DMS53 (cell line): ENCODE measurements at regions not wholly inside any gene's neighbourhood (a gene's known extent, or its start where the extent isn't known, plus 50 kb on each side); places are given as distances from the start of the nearest gene placed in this dataset.

Experiments
- DNase-seq: peaks from one replicate; lab custom pipeline; 2025; lab: John Stamatoyannopoulos, UW

- DNase-seq = peak; percentile 19
Observed at GRCh38 chr7:84675633-84676034, 481.0 kb upstream of the SEMA3A start.

DNA sequence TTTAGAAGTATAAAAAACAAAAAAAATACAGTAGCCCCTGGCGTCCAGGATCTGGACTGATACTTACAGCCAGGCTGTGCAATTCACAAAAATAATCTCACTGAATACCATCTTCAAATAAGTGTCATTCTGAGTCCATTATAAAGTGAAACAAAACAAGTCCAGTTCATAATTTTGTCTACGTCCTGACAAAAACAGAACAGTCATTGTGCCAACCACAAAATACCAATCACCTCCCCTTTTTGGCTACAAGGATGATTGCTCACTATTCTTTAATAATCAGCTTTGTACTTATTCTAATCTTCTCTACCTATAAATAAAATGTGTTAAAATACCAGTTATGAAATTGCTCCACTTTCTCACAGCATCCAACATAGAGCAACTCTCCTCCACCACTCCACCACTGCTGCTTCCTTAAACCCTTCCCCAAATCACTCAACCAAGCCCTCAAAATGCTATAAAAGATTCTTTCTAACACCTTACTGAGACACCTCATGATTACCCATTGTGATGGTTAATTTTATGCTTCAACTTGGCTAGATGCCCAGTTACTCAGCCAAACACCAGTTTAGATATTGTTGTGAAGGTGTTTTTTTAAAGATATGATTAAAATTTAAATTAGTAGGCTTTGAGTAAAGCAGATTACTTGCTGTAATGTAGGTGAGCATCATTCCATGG lies 479.8 kb upstream of the SEMA3A start:
- DNase-seq = no peak

DNA sequence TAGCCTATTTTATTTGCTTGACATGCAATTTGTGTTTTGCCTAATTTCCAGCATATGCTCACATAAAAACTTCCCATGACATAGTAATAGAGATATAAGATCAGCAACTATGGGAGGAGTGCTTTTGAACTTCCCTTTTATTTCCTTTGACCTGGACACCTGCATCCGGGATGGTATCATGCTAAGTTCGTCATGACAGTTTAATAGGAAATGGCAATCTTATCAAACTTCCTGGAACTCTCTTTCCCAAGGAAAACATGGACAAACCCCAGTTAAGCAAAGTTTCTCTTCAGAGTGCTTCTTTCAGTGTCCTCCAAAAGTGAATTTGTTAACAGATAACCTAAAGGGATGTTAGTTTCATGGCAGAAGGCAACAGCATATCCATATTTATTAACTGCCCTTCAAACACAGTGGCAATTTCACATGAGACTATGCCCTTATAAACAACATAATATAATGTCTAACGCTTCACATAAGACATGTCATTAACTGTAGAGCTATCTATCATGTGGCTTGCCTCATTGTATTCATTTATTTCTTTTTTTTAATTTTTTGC lies 474.7 kb upstream of the SEMA3A start:
- DNase-seq = no peak

DNA sequence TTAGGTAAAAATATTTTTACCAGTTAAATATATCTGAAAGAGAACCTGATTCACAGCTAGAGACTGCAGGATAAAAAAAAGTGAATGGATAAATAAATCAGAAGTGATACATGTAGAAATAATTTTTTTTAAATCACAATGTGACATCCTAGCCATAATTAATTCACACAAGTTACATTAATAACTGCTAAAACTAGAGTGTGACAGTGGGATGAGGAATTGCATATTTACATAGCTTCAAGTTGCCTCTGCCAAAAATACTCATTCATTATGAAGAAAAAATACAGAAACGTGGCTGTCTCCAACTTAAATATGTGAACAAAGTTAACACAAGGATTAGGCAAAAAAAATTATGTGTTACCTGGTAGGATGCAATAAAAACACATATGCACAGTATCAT lies 473.5 kb upstream of the SEMA3A start:
- DNase-seq = no peak

DNA sequence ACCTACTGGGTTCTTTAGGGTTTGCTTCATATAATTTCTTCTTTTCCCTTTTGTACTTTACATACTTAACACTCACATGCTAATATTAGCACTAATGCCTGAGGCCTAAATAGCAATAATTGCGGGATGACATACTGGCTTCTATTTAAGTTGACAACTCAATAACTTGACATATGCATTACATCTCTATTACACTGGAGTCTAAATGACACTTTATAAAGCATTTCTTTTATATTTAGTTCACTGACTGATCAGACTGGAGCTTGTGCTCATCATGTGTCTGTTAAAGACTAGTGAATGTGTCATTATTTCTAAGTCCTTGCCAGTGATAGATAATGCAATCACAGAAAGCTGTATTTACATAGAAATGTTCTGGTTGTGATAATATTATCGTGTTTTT lies 472.1 kb upstream of the SEMA3A start:
- no peak for DNase-seq

GRCh38 chr7:84665339-84665738 lies 470.8 kb upstream of the SEMA3A start:
- no peak for DNase-seq

- peak; percentile 62 for DNase-seq
Observed at GRCh38 chr7:84664626-84665025, 470.0 kb upstream of the SEMA3A start.

DNA sequence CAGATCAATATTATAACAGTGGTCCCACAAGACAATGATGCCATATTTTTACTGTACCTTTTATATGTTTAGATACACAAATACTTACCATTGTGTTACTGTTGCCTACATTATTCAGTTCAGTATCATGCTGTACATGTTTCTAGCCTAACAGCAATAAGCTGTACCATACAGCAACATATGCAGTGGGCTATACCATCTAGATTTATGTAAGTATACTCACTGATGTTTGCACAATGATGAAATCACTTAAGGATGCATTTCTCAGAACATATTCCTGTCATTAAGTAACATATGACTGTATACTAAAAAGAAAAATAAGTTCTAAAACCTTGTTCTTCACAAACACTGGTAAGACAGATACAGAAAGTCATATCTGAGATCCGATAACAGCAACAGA lies 468.6 kb upstream of the SEMA3A start:
- DNase-seq = peak; percentile 45

DNA sequence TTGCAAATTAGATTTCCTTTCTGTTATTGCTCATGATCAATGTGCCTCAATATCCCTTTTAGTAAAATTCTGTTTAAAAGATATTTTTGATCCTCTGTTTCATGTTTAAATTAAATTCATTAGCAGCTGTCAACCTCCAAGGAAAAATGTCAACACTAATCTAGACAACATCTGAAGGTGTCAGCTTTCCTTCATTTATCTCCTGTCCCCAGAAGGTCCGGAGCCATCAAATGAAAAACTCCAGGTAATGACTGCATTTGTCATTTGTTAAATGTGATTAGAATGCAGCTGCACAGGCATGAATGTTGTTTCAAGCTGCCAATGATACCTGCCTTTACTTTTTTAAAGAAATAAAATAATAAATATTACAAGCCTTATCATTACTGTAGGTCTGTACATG lies 463.7 kb upstream of the SEMA3A start:
- DNase-seq = no peak

- DNase-seq = no peak
Observed at GRCh38 chr7:84654273-84654672, 459.7 kb upstream of the SEMA3A start.

DNA sequence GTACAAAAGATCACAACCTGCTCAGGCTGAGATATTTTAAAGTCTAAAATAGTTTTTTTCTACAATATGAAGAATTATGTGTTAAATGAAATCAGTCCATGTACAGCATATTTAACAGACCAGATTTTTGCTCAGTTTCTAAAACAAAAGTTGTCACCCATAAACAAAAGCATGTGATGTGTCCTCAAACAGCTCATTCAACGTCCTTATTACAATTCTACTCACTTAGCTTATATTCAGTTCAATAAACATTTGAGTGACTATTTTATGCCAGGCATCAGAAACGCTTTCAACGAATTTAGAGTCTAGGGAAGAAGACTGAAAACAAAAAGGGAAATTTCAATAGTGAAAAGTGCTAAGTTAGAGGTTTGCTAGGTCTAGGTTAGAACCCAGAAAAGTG lies 457.3 kb upstream of the SEMA3A start:
- no peak for DNase-seq

DNA sequence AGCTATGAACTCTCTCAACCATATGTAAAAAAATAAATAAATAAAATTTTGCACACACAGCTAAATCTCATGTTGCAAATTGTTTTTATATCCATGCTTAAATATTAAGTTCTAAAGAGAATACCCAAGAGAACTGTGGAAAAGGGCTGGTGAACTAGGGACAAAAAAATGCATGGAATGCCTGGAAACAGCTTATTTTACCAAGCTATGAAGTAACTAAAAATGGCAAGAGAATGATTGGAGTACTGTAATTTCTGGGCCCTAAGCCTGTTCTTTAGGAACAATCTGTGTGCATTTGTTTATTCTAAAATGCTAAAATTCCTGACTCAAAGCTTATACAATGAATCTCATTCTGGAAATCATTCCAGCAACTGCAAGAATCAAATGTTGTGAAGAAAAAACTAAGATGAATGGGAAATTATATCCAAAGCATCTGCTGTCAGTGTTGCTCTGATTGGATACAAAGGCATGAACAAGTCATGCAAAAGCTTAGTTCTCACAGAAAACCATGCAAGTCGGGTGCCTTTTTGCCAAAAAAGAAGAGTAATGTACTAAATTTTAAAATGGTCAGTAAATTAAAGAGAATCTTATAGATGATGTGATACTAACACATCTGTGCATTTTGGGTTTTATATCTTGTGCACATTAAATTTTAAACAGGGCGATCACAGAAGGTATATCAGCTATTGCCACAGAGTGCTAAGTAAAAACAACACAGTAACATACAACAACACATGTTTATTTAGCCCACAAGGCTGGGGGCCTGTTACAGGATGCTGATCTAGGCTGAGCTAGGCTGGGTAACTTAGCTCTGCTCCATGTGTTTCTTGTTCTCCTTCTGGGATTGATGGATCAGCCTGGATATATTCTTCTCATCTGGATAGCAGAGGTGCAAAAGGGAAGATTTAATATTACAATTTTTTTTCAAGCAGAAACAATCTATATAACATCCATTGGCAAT lies 453.5 kb upstream of the SEMA3A start:
- no peak for DNase-seq

DNA sequence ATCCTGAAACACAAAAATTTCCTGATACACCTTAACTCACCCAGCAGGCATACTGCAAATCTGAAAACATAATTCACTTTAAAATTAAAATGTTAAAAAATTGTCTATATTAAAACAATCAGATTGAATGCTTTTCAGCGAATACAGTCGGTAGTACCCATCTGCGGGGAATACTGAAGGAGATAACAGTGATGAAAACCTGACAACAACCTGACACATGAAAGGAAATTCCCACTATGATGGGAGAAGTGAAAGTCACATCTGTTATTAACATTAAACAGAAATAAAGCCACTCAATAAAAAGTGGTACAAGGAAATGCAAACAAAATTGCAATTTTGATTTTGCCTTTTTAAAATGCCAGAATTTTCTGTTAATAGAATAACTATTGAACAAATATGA lies 448.0 kb upstream of the SEMA3A start:
- no peak for DNase-seq

GRCh38 chr7:84640637-84641036 lies 446.0 kb upstream of the SEMA3A start:
- no peak for DNase-seq

DNA sequence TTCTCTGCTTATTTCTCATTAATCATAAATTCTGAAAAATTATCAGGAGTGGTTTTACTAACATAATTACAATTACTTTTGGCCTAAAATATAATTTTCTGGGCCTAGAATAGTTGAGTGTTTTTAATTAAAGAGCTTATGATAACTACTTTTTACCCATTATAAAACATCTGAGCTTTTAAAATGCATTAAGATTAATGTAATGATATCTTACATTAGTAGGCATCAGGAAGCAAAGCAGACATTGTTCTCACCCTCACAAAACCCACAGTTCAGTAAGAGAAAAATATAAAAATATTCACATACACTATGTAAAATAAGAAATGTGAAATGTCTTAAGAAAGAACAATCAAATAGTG lies 443.7 kb upstream of the SEMA3A start:
- DNase-seq = no peak

- DNase-seq = no peak
Observed at GRCh38 chr7:84637568-84638338, 443.2 kb upstream of the SEMA3A start.

- DNase-seq = no peak
Observed at GRCh38 chr7:84631913-84632312, 437.3 kb upstream of the SEMA3A start.

GRCh38 chr7:84629640-84630318 lies 435.2 kb upstream of the SEMA3A start:
- DNase-seq = no peak

DNA sequence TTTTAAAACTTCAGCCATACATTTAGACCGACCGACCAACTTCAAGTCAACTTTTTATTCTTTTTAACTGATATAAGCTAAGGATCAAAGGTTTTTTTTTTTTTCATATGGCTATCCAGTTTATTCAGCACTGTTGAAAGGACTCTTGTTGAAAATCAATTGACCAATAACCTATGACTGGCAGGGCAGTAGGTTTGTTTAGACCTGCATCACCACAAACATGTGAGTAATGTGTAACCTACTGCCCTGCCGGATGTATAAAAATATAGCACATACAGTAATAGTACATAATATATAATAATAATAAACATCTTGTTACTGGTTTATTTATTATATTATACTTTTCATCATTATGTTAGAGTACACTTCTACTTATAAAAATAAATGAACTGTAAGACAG lies 434.6 kb upstream of the SEMA3A start:
- DNase-seq = no peak

- no peak for DNase-seq
Observed at GRCh38 chr7:84627250-84627649, 432.7 kb upstream of the SEMA3A start.

DNA sequence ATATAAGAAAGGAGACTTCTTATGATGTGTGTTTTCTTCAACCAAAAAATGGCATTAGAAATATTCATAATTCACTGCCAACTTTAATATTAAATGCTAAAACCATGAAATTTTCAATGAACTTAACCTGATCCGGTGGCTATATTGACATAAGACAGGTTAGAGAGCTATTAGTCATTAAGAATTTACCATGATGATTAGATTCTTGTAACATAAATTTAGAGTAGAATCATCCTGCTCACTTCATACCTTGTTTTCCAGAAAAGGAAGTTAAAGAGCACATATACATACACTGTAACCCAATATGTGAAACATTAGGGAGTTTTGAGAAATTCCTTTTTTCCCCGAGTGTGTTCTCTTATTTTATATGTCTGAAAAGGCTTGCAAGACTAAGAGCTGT lies 430.3 kb upstream of the SEMA3A start:
- no peak for DNase-seq

DNA sequence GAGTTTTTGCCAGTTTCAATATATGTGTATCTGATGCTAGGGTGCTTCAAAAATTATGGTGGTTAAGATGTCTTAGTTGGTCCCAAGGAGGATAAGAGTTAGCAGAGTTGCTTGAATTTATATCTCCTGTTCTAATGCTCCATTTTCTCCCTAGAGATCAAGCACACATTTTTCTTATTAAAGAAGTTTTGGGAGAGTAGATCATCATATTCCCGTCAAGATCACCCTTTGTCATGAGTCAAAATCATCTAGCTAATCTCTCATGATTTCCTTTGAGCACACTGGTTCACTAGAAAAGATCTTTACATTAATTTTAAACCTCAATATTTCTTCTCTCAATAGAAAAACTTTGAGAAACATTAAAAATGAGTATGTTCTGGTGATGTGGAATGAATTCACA lies 429.9 kb upstream of the SEMA3A start:
- no peak for DNase-seq
